ENCODE measurements at regions not wholly inside any gene's neighbourhood (a gene's known extent, or its start where the extent isn't known, plus 50 kb on each side); places are given as distances from the start of the nearest gene placed in this dataset.

DNA sequence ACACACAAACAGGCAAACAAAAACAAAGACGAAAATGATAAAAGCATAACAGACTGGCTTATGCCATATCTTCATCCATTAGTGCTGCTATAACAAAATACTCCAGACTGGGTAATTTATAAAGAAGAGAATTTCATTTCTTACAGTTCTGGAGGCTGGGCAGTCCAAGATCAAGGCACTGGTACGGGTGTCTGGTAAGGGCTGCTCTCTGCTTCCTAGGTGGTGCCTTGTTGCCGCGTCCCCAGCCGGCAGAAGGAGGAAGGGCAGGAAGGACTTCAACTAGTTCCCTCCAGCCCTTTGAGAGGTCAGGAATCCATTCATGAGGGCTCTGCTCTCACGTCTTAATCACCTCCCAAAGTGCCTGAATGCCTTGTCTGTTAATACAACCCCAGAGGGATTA lies 122.6 kb downstream of the BOD1 start:
- Histone ChIP-seq H3K9me3 (ENCODE audit: low read length) (no peaks in the 10 kb centered on the region), H3K36me3 (ENCODE audit: insufficient read depth, low read length) (no peaks in the 10 kb centered on the region), H2AFZ (ENCODE audit: low read length) (no peak overlapping the region), H3K4me1 (ENCODE audit: insufficient read depth, low read length, severe bottlenecking) (no peaks in the 10 kb centered on the region), H4K20me1 (ENCODE audit: insufficient read depth, low read length) (no peaks in the 10 kb centered on the region), H3K9ac (ENCODE audit: low read length) (no peak overlapping the region), H3F3A (ENCODE audit: insufficient read depth, low read length) (no peaks in the 10 kb centered on the region), H3K79me2 (ENCODE audit: insufficient read depth, low read length) (no peaks in the 10 kb centered on the region), H3K9me2 (ENCODE audit: low read depth, low read length) (no peaks in the 10 kb centered on the region), H3K27ac (ENCODE audit: low read depth, low read length, poor library complexity, severe bottlenecking) (no peak overlapping the region), H3K27me3 (ENCODE audit: insufficient read depth, low read length) (no peaks in the 10 kb centered on the region; the same call in 1 of the 2 replicates), H3K4me3 (ENCODE audit: low read depth, low read length, poor library complexity, severe bottlenecking) (no peak overlapping the region), H3K4me2 (ENCODE audit: low read length) (no peak overlapping the region)
- TF ChIP-seq, protein P1, sequence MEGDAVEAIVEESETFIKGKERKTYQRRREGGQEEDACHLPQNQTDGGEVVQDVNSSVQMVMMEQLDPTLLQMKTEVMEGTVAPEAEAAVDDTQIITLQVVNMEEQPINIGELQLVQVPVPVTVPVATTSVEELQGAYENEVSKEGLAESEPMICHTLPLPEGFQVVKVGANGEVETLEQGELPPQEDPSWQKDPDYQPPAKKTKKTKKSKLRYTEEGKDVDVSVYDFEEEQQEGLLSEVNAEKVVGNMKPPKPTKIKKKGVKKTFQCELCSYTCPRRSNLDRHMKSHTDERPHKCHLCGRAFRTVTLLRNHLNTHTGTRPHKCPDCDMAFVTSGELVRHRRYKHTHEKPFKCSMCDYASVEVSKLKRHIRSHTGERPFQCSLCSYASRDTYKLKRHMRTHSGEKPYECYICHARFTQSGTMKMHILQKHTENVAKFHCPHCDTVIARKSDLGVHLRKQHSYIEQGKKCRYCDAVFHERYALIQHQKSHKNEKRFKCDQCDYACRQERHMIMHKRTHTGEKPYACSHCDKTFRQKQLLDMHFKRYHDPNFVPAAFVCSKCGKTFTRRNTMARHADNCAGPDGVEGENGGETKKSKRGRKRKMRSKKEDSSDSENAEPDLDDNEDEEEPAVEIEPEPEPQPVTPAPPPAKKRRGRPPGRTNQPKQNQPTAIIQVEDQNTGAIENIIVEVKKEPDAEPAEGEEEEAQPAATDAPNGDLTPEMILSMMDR (IDR thresholded peaks at IDR 0.05; ENCODE audit: low read length), result no peak
- no peak for TF ChIP-seq EZH2 (IDR thresholded peaks at IDR 0.05; ENCODE audit: borderline replicate concordance, low read length)

DNA sequence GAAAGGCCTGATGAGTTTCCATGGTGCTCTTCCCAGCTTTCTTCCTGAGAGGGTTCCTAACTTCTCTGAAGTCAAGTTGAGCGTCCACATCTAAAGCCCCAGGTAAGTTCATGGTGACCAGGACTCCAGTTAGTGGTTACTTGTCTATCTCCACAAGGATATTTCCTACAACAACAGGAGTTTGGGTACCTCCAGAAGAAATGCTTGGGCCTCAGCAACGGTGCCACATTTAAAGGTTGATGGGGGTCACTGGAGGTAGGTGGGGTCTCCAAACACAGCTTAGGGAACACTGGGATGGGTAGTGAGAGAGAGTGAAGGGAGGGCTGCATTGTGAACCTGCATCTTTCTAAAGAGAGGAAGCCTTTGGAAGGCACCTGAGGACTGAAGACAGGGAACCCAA lies 123.4 kb downstream of the BOD1 start:
- no peaks in the 10 kb centered on the region for H3K9me2 ChIP-seq (ENCODE audit: low read depth, low read length)
- H3F3A ChIP-seq (ENCODE audit: insufficient read depth, low read length), result no peaks in the 10 kb centered on the region
- H3K9me3 ChIP-seq (ENCODE audit: low read length), result no peaks in the 10 kb centered on the region
- no peak overlapping the region for H2AFZ ChIP-seq (ENCODE audit: low read length)
- TF ChIP-seq, protein P1 (IDR thresholded peaks at IDR 0.05; ENCODE audit: low read length), result no peak
- no peak for TF ChIP-seq EZH2 (IDR thresholded peaks at IDR 0.05; ENCODE audit: borderline replicate concordance, low read length)
- no peaks in the 10 kb centered on the region for H4K20me1 ChIP-seq (ENCODE audit: insufficient read depth, low read length)
- H3K9ac ChIP-seq (ENCODE audit: low read length), result no peak overlapping the region
- no peaks in the 10 kb centered on the region for H3K36me3 ChIP-seq (ENCODE audit: insufficient read depth, low read length)
- H3K4me1 ChIP-seq (ENCODE audit: insufficient read depth, low read length, severe bottlenecking), result no peaks in the 10 kb centered on the region
- no peak overlapping the region for H3K4me3 ChIP-seq (ENCODE audit: low read depth, low read length, poor library complexity, severe bottlenecking)
- H3K27me3 ChIP-seq (ENCODE audit: insufficient read depth, low read length), result no peaks in the 10 kb centered on the region; the same call in 1 of the 2 replicates
- no peak overlapping the region for H3K4me2 ChIP-seq (ENCODE audit: low read length)
- no peaks in the 10 kb centered on the region for H3K79me2 ChIP-seq (ENCODE audit: insufficient read depth, low read length)
- H3K27ac ChIP-seq (ENCODE audit: low read depth, low read length, poor library complexity, severe bottlenecking), result no peak overlapping the region

- Histone ChIP-seq H3K4me2 (ENCODE audit: low read length) (no peak overlapping the region), H3K9me3 (ENCODE audit: low read length) (no peaks in the 10 kb centered on the region), H3K27ac (ENCODE audit: low read depth, low read length, poor library complexity, severe bottlenecking) (no peak overlapping the region), H3K9ac (ENCODE audit: low read length) (no peak overlapping the region), H3K79me2 (ENCODE audit: insufficient read depth, low read length) (no peaks in the 10 kb centered on the region), H4K20me1 (ENCODE audit: insufficient read depth, low read length) (no peaks in the 10 kb centered on the region), H3F3A (ENCODE audit: insufficient read depth, low read length) (no peaks in the 10 kb centered on the region), H3K36me3 (ENCODE audit: insufficient read depth, low read length) (no peaks in the 10 kb centered on the region), H3K9me2 (ENCODE audit: low read depth, low read length) (no peaks in the 10 kb centered on the region), H3K27me3 (ENCODE audit: insufficient read depth, low read length) (no peaks in the 10 kb centered on the region; the same call in 1 of the 2 replicates), H3K4me3 (ENCODE audit: low read depth, low read length, poor library complexity, severe bottlenecking) (no peak overlapping the region), H3K4me1 (ENCODE audit: insufficient read depth, low read length, severe bottlenecking) (no peaks in the 10 kb centered on the region), H2AFZ (ENCODE audit: low read length) (no peak overlapping the region)
- TF ChIP-seq, protein P1 (IDR thresholded peaks at IDR 0.05; ENCODE audit: low read length), result no peak
- TF ChIP-seq EZH2 (IDR thresholded peaks at IDR 0.05; ENCODE audit: borderline replicate concordance, low read length), result no peak
Measured at GRCh38 chr5:173490681-173491080, 125.8 kb downstream of the BOD1 start.

All from OCI-LY1 (cell line).